GM21381 (cell line): ENCODE measurements at regions not wholly inside any gene's neighbourhood (a gene's known extent, or its start where the extent isn't known, plus 50 kb on each side); places are given as distances from the start of the nearest gene placed in this dataset.
"Not testable (repeated sequence)": the region's sequence is repeated elsewhere in the genome, so short reads cannot be mapped to it uniquely, and the experiment has no call there.

ENCODE experiments used
- ATAC-seq: cut with Tn5 transposase; IDR thresholded peaks from one replicate; pipeline ENCODE4 v1.9.1; 2021; ENCODE audit warnings: mild to moderate bottlenecking, moderate library complexity; ENCODE audit not compliant: unreplicated experiment

- ATAC-seq = no peak
Observed at GRCh38 chr1:81738875-81739274, 61.9 kb upstream of the ADGRL2 start.

- no peak for ATAC-seq
Observed at GRCh38 chr1:81733480-81733879, 67.3 kb upstream of the ADGRL2 start.

DNA sequence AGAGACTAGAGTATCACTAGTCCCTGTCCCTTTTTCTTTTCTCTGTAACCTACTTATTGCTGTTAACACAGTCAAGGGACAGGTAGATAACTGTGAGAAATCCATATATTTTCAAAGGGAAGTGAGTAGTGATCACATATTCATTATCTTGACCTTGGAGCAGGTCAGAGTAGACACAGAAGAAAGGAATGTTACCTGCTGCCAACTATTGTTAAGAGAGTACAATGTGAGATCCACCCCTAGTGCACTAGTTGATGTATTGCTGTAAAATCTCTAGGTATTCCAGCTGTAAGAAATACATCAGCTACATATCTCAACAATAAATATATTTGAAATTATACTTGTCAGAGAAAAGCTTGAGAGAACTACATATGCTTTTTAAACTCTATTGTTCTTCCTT, 68.7 kb upstream of the ADGRL2 start:
- ATAC-seq = no peak

GRCh38 chr1:81730881-81731280, 69.9 kb upstream of the ADGRL2 start:
- ATAC-seq = no peak

- not testable (repeated sequence) for ATAC-seq
Observed at GRCh38 chr1:81730299-81730698, 70.4 kb upstream of the ADGRL2 start.

DNA sequence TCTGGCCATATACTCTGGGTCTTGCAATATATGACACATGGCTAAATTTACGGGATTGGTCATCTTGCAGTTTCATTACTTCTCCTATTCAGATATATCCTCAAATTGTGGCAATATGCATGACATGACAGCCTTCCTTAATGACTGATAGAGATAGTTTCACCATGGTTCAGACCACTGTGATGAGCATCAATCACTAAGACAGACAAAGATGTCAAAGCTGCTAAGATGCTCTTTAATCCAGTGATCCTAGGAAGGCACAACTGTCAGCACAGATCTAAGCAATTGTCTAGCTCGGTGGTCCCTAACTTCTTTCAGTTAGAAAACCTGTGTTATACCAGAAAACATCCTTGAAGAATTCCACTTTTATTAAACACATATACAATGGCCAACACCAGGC, 70.9 kb upstream of the ADGRL2 start:
- no peak for ATAC-seq

DNA sequence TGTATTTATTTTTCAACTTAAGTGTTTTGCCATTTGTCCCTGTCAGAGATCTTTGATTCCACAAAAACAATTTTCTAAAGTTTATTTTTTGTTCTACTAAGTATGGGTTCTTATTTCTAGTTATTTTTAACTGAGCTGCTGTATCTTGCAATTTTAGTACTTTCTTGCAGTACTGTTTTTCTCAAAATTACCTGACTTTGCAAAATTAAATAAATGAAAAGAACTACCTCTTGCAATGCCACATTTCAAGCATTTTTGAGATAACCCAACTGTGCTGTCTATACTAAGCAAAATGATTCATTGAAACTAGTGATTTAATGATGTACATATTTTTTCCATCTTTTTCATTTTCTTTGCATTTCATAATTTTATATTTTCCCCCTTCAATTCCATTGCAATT, 71.5 kb upstream of the ADGRL2 start:
- ATAC-seq = no peak

DNA sequence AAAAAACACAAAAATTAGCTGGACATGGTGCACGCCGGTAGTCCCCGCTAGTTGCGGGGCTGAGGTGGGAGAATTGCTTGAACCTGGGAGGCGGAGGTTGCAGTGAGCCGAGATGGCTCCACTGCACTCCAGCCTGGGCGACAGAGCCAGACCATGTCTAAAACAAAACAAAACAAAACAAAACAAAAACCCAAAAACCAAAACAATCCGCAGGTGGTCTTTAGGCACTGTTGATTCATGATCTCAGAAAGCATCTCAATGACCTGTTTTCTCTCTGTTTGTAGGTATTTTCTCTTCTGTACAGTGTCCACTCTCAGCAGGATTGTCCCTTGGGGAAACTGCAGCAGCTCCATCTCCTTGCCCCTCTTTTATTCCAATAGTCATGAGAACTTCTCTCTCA, 74.9 kb upstream of the ADGRL2 start:
- ATAC-seq = no peak

DNA sequence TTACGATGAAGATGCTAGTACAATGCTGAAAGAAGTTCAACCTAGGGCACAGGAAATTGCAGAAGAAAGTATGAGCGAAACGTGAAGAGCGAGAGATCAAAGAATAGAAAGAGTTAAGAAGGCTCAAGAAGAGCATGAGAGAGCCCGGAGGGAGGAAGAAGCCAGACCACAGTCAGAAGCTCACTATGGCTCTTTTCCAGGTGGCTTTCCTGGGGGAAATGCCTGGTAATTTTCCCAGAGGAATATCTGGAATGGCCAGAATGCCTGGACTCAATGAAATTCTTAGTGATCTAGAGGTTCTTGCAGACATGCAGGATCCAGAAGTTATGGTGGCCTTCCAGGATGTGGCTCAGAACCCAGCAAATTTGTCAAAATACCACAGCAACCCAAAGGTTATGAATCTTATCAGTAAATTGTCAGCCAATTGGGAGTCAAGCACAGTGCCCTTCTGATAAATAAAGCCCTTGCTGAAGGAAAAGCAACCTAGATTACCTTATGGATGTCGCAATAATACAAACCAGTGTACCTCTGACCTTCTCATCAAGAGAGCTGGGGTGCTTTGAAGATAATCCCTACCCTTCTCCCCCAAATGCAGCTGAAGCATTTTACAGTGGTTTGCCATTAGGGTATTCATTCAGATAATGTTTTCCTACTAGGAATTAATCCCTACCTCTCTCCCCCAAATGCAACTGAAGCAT, 78.0 kb upstream of the ADGRL2 start:
- ATAC-seq = not testable (repeated sequence)

GRCh38 chr1:81720256-81720655, 80.5 kb upstream of the ADGRL2 start:
- not testable (repeated sequence) for ATAC-seq

DNA sequence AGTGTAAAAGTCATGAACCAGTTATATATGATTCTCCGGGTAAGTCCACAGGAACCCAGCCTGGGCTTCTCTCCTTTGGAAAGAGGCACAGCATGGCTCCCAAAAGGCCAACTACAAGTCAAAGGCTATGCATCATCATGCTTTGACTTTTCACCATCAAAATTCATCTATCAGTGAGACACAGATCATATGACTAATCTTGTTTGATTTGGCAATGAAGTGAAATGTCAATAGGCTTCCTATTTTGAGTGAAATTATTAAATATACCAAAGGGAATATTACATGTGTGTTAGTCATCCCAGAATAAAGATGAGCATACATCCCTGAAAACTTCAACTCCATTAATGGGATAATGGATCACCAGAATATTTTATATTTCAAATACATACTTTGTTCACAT, 83.5 kb upstream of the ADGRL2 start:
- no peak for ATAC-seq

DNA sequence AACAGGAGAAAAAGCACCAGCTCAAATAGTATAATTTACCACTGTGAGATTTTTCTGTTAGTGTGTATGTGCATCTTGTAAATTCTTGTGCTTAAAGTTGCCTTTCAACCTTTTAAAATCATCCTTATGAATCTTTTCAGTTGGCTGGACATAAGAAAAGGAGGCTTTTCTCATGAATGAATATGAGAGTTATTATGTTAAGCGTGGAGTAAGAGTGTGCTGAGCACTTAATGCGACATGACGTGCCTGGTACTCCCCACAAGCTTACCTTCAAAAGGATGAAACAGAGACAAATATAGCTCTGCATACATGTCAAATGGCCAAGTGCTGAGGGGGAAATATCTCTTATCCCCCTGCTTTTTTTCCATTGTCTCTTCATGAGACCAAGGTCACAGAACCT, 85.3 kb upstream of the ADGRL2 start:
- no peak for ATAC-seq

DNA sequence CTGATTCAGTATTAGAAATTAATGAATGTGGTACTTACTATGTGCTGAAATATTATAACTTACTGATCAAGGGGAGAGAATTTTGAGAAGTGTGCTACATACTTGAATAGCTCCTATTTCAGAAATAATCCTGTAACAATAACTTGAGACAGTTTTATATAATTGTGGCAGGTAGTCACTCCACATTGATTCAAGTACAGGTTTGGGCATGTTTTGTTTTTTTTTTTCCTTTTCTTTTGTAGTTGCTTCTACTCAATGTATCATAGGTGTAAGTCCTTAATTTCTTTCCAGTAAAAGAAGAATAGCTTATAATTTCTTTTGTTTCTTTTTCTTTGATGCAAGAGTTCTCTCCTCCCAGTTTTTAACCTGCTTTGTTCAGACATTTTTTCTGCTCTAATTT, 86.1 kb upstream of the ADGRL2 start:
- no peak for ATAC-seq

GRCh38 chr1:81712425-81712824, 88.3 kb upstream of the ADGRL2 start:
- ATAC-seq = no peak

GRCh38 chr1:81710857-81711256, 89.9 kb upstream of the ADGRL2 start:
- ATAC-seq = no peak

GRCh38 chr1:81708250-81708649, 92.5 kb upstream of the ADGRL2 start:
- no peak for ATAC-seq

GRCh38 chr1:81706650-81707435, 93.9 kb upstream of the ADGRL2 start:
- ATAC-seq = no peak

DNA sequence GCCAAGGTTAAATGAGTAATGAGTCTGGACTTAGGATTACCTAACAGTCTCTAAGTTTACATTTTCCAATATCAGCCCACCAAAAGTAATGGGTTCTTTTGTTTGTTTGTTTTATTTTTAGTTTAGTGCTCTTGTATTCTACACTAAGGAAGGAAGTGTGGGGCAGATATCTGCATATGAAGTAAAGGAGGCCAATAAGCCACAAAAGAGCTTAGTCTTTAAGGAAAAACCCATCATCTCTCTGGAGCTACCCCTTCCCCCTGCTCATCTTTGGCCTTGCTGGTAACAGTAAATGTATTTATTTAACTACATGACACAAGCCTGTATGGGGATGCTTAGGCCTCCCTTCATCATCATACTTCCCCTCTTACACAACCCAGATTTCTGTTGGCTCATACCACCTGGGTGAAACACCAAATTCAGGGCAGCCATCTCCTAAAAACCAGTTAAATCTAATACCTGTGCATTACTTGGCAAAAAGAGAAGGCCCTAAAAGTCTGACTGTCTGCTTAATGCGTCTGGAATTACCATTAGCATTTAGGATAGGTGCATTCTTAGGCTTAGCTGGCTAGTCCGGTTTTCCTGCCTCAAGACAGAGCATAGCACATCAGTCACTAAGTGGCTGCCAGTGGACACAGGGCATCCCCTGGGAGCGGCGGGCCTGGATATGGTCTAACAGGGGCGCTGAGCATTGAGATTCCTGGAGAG, 96.8 kb upstream of the ADGRL2 start:
- no peak for ATAC-seq

GRCh38 chr1:81703391-81703755, 97.4 kb upstream of the ADGRL2 start:
- no peak for ATAC-seq

- ATAC-seq = no peak
Observed at GRCh38 chr1:81702903-81703302, 97.8 kb upstream of the ADGRL2 start.

GRCh38 chr1:81702079-81702715, 98.5 kb upstream of the ADGRL2 start:
- no peak for ATAC-seq
